Osteocyte (in vitro differentiated cells): ENCODE measurements at regions not wholly inside any gene's neighbourhood (a gene's known extent, or its start where the extent isn't known, plus 50 kb on each side); places are given as distances from the start of the nearest gene placed in this dataset.

Experiments
- DNase-seq: peaks from one replicate; pipeline ENCODE4 v3.0.0; 2021; ENCODE audit warnings: mixed read lengths; ENCODE audit not compliant: unreplicated experiment; ENCODE audit errors: extremely low spot score
- H3K27ac Mint-ChIP-seq: one replicate; pipeline ENCODE4 v1.8.0; 2021; ENCODE audit warnings: mild to moderate bottlenecking, mixed read lengths; ENCODE audit not compliant: unreplicated experiment
- H3K27me3 Mint-ChIP-seq: one replicate; pipeline ENCODE4 v1.8.0; 2021; ENCODE audit warnings: mixed read lengths; ENCODE audit not compliant: unreplicated experiment
- H3K36me3 Mint-ChIP-seq: one replicate; pipeline ENCODE4 v1.8.0; 2021; ENCODE audit warnings: mixed read lengths; ENCODE audit not compliant: unreplicated experiment
- H3K4me1 Mint-ChIP-seq: one replicate; pipeline ENCODE4 v1.8.0; 2021; ENCODE audit warnings: mixed read lengths; ENCODE audit not compliant: unreplicated experiment
- H3K4me3 Mint-ChIP-seq: one replicate; pipeline ENCODE4 v1.8.0; 2021; ENCODE audit warnings: mild to moderate bottlenecking, moderate library complexity, mixed read lengths; ENCODE audit not compliant: unreplicated experiment
- H3K9me3 Mint-ChIP-seq: one replicate; pipeline ENCODE4 v1.8.0; 2021; ENCODE audit warnings: mixed read lengths; ENCODE audit not compliant: unreplicated experiment
- CTCF ChIP-seq: fragments of 200-600 bp; sonication (generic); IDR thresholded peaks from 2 replicates; pipeline ENCODE4 v1.5.0; 2021; ENCODE audit warnings: antibody characterized with exemption, mild to moderate bottlenecking, moderate library complexity

- Mint-ChIP-seq H3K4me1 (peaks cover 2% of the 10 kb centered on the region), H3K27ac (no peak overlapping the region), H3K9me3 (no peaks in the 10 kb centered on the region), H3K27me3 (no peaks in the 10 kb centered on the region), H3K4me3 (no peak overlapping the region), H3K36me3 (no peaks in the 10 kb centered on the region)
- DNase-seq, result no peak
- no peak for TF ChIP-seq CTCF
These were observed 422.8 kb upstream of the PCDH9 start for GRCh38 chr13:67652887-67653286.

- Mint-ChIP-seq H3K9me3 (no peaks in the 10 kb centered on the region), H3K4me1 (peaks cover 2% of the 10 kb centered on the region), H3K27me3 (no peaks in the 10 kb centered on the region), H3K4me3 (no peak overlapping the region), H3K36me3 (no peaks in the 10 kb centered on the region), H3K27ac (no peak overlapping the region)
- TF ChIP-seq CTCF, result no peak
- DNase-seq, result no peak
These were observed 421.9 kb upstream of the PCDH9 start for GRCh38 chr13:67651908-67652465.

- Mint-ChIP-seq H3K9me3 (no peaks in the 10 kb centered on the region), H3K4me3 (no peak overlapping the region)
- no peak for DNase-seq
These were observed 420.3 kb upstream of the PCDH9 start for GRCh38 chr13:67650471-67650870.

DNA sequence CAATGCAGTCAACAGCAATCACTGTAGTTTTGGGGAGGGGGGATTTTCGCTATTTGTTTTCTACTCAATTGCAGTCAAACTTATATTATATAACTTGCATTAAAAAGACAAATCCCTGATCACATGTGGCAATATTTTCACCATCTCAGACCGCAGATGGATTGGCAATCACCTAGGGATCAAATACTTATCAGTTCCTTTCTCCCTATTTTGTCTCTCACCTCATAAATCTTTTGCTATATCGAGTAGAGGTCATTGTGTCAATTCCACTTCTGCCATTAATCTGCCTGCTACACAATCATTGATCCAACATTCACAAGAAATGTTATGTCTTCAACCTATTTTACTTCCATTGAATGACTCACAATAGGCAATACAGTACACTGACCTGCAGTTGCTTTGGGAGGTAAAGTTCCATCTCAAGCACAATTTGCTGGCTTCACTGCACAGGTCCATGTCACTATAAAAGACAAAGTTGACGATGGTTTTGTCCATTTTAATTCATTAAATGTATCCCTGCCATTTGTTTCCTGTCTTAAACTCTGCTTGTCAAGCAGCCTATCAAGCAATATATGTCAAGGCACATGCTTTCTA, 415.8 kb upstream of the PCDH9 start:
- Mint-ChIP-seq H3K36me3 (no peaks in the 10 kb centered on the region), H3K4me1 (no peaks in the 10 kb centered on the region), H3K27me3 (no peaks in the 10 kb centered on the region), H3K9me3 (no peaks in the 10 kb centered on the region), H3K27ac (no peak overlapping the region), H3K4me3 (no peak overlapping the region)
- no peak for DNase-seq
- TF ChIP-seq CTCF, result no peak

More at GRCh38 chr13:67650471-67650870, 420.3 kb upstream of the PCDH9 start:
- H3K27me3 Mint-ChIP-seq, result no peaks in the 10 kb centered on the region
- peaks cover 2% of the 10 kb centered on the region for H3K4me1 Mint-ChIP-seq
- no peak for TF ChIP-seq CTCF
- no peaks in the 10 kb centered on the region for H3K36me3 Mint-ChIP-seq
- H3K27ac Mint-ChIP-seq, result no peak overlapping the region

- Mint-ChIP-seq H3K9me3 (no peaks in the 10 kb centered on the region), H3K4me3 (no peak overlapping the region), H3K4me1 (no peaks in the 10 kb centered on the region), H3K27me3 (no peaks in the 10 kb centered on the region), H3K36me3 (no peaks in the 10 kb centered on the region), H3K27ac (no peak overlapping the region)
- TF ChIP-seq CTCF, result no peak
- no peak for DNase-seq
These were observed 413.4 kb upstream of the PCDH9 start for GRCh38 chr13:67643516-67644055.
